SK-N-MC (cell line): ENCODE measurements at regions not wholly inside any gene's neighbourhood (a gene's known extent, or its start where the extent isn't known, plus 50 kb on each side); places are given as distances from the start of the nearest gene placed in this dataset.

Experiments used
- EZH2 ChIP-seq: fragments of 200-600 bp; sonication (generic); IDR thresholded peaks from one replicate; pipeline ENCODE4 v1.6.1; 2017; ENCODE audit warnings: antibody characterized with exemption
- POLR2AphosphoS5 ChIP-seq: IDR thresholded peaks from 2 replicates; pipeline ENCODE4 v1.6.1; 2012; ENCODE audit warnings: mild to moderate bottlenecking, low read depth, low read length, borderline replicate concordance

DNA sequence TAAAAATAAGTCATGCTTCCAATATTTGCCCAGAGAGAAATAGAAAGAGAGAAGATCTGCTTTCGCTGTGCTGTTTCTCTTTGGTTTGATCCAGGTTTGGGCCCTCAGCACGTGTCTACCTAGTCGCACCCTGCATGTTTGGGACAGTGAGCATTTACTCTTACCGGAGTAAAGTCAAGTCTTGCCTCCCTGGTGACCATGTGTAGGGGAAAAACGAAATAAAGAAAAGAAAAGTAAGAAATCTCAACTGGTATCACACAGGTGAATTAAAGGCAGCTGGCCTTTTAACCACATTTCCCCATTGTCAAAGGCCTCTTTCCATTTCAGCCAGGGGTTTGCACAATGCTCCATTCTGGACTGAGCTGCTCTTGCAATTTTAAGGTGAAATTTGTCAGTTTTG lies 619.4 kb downstream of the VRK1 start:
- no peak for TF ChIP-seq POLR2AphosphoS5
- TF ChIP-seq EZH2, result no peak
